ENCODE measurements at regions not wholly inside any gene's neighbourhood (a gene's known extent, or its start where the extent isn't known, plus 50 kb on each side); places are given as distances from the start of the nearest gene placed in this dataset.

GRCh38 chr4:98739751-98740150, 81.3 kb upstream of the TSPAN5 start:
- TF ChIP-seq CTCF (IDR thresholded peaks at IDR 0.05): no peak
- no peak for TF ChIP-seq POLR2A (IDR thresholded peaks at IDR 0.05)

Data from testis (tissue), 2 donors.